Fibroblast of lung (primary cell): ENCODE measurements at regions not wholly inside any gene's neighbourhood (a gene's known extent, or its start where the extent isn't known, plus 50 kb on each side); places are given as distances from the start of the nearest gene placed in this dataset.

ENCODE experiments used
- DNase-seq, 2 donors: peaks; one replicate each; pipeline versions ENCODE4 v3.0.0 to v3.0.0-alpha.2; 2010; ENCODE audit warnings: low read depth in 2 of 2
- H2AFZ ChIP-seq: 2 replicates; pipeline ENCODE4 v1.5.1; 2012; ENCODE audit warnings: low read length, control low read depth, inconsistent platforms
- H3K27ac ChIP-seq: 2 replicates; pipeline ENCODE4 v1.5.1; 2011; ENCODE audit warnings: low read length, control low read depth; ENCODE audit not compliant: insufficient read depth
- H3K27me3 ChIP-seq: 2 replicates; pipeline ENCODE4 v1.5.1; 2011; ENCODE audit warnings: mild to moderate bottlenecking, low read length; ENCODE audit not compliant: control insufficient read depth, insufficient read depth
- H3K36me3 ChIP-seq: 2 replicates; pipeline ENCODE4 v1.5.1; 2011; ENCODE audit warnings: low read length; ENCODE audit not compliant: control insufficient read depth, insufficient read depth
- H3K4me1 ChIP-seq: 2 replicates; pipeline ENCODE4 v1.5.1; 2011; ENCODE audit warnings: low read length; ENCODE audit not compliant: control insufficient read depth, insufficient read depth; ENCODE audit errors: extremely low read depth
- H3K4me2 ChIP-seq: 2 replicates; pipeline ENCODE4 v1.5.1; 2011; ENCODE audit warnings: low read length, control low read depth; ENCODE audit not compliant: insufficient read depth; ENCODE audit errors: extremely low read depth
- H3K4me3 ChIP-seq, 4 experiments: fragments of 200-600 bp in 1 of 4; sonication (generic) in 1 of 4; replicated peaks in 1 of 4; 2 replicates each; pipeline ENCODE4 v1.5.1; 2011 to 2016; ENCODE audit warnings: low read length in 4 of 4, low read depth in 3 of 4, mild to moderate bottlenecking in 3 of 4, control low read depth in 2 of 4, inconsistent platforms in 1 of 4, mixed read lengths in 1 of 4; ENCODE audit not compliant: insufficient read depth in 1 of 4; ENCODE audit errors: control extremely low read depth in 1 of 4
- H3K79me2 ChIP-seq: 2 replicates; pipeline ENCODE4 v1.5.1; 2012; ENCODE audit warnings: mild to moderate bottlenecking, low read length, inconsistent platforms; ENCODE audit not compliant: control insufficient read depth, insufficient read depth
- H3K9ac ChIP-seq: 2 replicates; pipeline ENCODE4 v1.5.1; 2011; ENCODE audit warnings: mild to moderate bottlenecking, low read length, control low read depth; ENCODE audit not compliant: insufficient read depth
- H3K9me3 ChIP-seq: 2 replicates; pipeline ENCODE4 v1.5.1; 2012; ENCODE audit warnings: low read depth, low read length; ENCODE audit not compliant: control insufficient read depth, insufficient read depth
- H4K20me1 ChIP-seq: 2 replicates; pipeline ENCODE4 v1.5.1; 2011; ENCODE audit warnings: low read length; ENCODE audit not compliant: control insufficient read depth, insufficient read depth; ENCODE audit errors: extremely low read depth
- EZH2 ChIP-seq: IDR thresholded peaks from 2 replicates; pipeline ENCODE4 v1.5.1; 2012; ENCODE audit warnings: low read length, control low read depth, mild to moderate bottlenecking; ENCODE audit errors: missing control alignments
- TF ChIP-seq, protein P1 (sequence below), 2 donors: IDR thresholded peaks in 1 of 2; conservative IDR thresholded peaks in 1 of 2; 1 replicate in 1 of 2; 2 replicates in 1 of 2; pipeline ENCODE4 v1.5.1; 2011 to 2012; ENCODE audit warnings: low read length in 2 of 2, control low read depth in 1 of 2, inconsistent platforms in 1 of 2, low read depth in 1 of 2, mild to moderate bottlenecking in 1 of 2

DNA sequence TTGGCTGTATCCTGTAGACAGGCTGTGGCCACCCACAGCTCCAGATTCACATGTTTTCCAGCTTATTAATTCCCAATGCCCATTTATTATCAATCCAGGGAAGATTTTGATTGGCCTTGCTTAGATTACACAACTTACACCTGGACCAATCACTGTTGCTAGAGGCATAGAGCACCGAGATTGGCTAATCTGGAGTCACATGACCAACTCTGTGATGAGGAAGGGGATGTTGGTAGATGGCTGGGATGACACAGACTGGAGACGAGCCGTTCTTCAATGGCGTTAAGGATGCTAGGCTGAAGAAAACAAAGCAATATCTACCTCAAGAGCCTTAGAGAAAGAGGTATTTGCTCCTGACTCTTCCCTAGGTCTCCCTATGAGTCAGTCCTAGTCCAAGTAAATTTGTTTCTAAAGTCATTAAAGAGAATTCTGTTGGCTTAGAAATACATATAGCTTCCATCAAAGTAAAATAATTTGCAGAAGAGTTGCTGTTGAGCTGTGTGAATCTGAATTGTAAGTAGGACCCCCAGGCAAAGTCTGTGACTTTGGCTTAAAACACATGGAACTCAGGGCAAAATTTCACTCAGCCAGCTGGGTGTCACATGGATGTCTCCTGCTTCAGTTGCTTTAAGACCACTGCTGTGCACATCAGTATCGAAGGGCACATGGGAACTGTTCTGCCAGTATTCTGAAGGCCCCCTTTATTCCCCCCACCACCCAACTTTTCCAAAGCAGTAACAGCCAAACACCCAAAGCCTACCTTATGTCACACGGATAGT lies 326.4 kb upstream of the KLF4 start:
- no peak overlapping the region for H3K4me2 ChIP-seq

DNA sequence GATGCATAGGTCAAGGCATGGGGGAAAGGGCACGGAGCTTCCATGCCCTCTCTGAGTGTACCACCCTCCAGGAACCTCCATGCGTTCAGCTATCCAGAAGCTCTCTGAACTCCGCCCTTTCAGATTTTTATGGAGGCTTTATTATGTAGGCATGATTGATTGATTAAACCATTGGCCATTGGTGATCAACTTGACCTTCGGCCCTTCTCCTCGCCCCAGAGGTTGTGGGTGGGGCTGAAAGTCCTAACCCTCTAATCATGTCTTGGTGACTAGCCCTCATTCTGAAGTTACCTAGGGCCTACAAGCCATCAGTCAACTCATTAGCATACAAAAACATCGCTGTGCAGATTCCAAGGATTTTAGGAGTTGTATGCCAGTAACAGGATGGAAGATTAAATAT lies 323.7 kb upstream of the KLF4 start:
- Histone ChIP-seq H3K27me3 (no peaks in the 10 kb centered on the region), H4K20me1 (no peaks in the 10 kb centered on the region), H3K79me2 (no peaks in the 10 kb centered on the region), H2AFZ (no peak overlapping the region), H3K4me2 (no peak overlapping the region), H3K9ac (no peak overlapping the region), H3K9me3 (no peaks in the 10 kb centered on the region), H3K27ac (no peak overlapping the region), H3K36me3 (no peaks in the 10 kb centered on the region), H3K4me1 (no peaks in the 10 kb centered on the region), H3K4me3 (no peak overlapping the region)
- TF ChIP-seq EZH2: no peak
- TF ChIP-seq, protein P1, sequence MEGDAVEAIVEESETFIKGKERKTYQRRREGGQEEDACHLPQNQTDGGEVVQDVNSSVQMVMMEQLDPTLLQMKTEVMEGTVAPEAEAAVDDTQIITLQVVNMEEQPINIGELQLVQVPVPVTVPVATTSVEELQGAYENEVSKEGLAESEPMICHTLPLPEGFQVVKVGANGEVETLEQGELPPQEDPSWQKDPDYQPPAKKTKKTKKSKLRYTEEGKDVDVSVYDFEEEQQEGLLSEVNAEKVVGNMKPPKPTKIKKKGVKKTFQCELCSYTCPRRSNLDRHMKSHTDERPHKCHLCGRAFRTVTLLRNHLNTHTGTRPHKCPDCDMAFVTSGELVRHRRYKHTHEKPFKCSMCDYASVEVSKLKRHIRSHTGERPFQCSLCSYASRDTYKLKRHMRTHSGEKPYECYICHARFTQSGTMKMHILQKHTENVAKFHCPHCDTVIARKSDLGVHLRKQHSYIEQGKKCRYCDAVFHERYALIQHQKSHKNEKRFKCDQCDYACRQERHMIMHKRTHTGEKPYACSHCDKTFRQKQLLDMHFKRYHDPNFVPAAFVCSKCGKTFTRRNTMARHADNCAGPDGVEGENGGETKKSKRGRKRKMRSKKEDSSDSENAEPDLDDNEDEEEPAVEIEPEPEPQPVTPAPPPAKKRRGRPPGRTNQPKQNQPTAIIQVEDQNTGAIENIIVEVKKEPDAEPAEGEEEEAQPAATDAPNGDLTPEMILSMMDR (conservative IDR thresholded peaks at IDR 0.05 in 1 of 2, IDR thresholded peaks at IDR 0.05 in 1 of 2; ENCODE audit: low read depth in 1 of 2, low read length in 2 of 2): no peak
- DNase-seq: no peak

More for the DNA sequence above, 326.4 kb upstream of the KLF4 start:
- no peak for TF ChIP-seq EZH2
- TF ChIP-seq, protein P1 (conservative IDR thresholded peaks at IDR 0.05 in 1 of 2, IDR thresholded peaks at IDR 0.05 in 1 of 2; ENCODE audit: low read depth in 1 of 2, low read length in 2 of 2): no peak
- no peaks in the 10 kb centered on the region for H3K9me3 ChIP-seq
- no peak overlapping the region for H3K4me3 ChIP-seq
- H3K27ac ChIP-seq: no peak overlapping the region
- H3K79me2 ChIP-seq: no peaks in the 10 kb centered on the region
- no peak for DNase-seq
- no peaks in the 10 kb centered on the region for H4K20me1 ChIP-seq
- H3K9ac ChIP-seq: no peak overlapping the region
- no peaks in the 10 kb centered on the region for H3K36me3 ChIP-seq
- no peaks in the 10 kb centered on the region for H3K27me3 ChIP-seq
- no peak overlapping the region for H2AFZ ChIP-seq
- no peaks in the 10 kb centered on the region for H3K4me1 ChIP-seq

DNA sequence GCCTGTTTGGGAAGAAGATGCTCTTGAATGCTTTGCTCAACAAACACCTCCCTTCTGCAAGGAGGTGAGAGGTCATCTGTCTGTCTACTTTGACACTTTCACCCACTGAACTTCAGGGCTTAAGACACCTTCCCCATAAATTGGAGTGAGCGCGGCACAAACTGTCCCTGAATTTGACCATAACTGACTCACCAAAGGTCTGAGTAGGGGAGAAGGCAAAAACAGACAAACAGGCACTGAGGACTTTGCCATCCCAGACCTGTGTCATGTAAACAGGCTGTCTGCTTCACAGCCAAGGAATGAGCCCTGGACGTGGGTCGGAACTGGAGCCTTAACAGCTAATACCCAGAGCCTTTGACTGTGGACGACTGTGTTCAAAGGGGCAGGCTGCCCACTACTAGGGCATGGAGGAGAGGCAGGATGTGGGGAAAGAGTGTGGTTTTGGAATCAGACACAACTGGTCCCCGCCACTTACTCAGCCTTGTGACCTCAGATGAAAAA lies 320.9 kb upstream of the KLF4 start:
- Histone ChIP-seq H4K20me1 (no peaks in the 10 kb centered on the region), H3K4me1 (no peaks in the 10 kb centered on the region), H3K4me3 (no peak overlapping the region), H3K27ac (no peak overlapping the region), H3K36me3 (no peaks in the 10 kb centered on the region), H2AFZ (no peak overlapping the region), H3K4me2 (no peak overlapping the region), H3K79me2 (no peaks in the 10 kb centered on the region), H3K9ac (no peak overlapping the region), H3K27me3 (no peaks in the 10 kb centered on the region), H3K9me3 (no peaks in the 10 kb centered on the region)
- no peak for TF ChIP-seq EZH2
- TF ChIP-seq, protein P1 (conservative IDR thresholded peaks at IDR 0.05 in 1 of 2, IDR thresholded peaks at IDR 0.05 in 1 of 2; ENCODE audit: low read depth in 1 of 2, low read length in 2 of 2): no peak
- DNase-seq: peak in 1 of 2 donors; percentile 20
